ENCODE measurements at regions not wholly inside any gene's neighbourhood (a gene's known extent, or its start where the extent isn't known, plus 50 kb on each side); places are given as distances from the start of the nearest gene placed in this dataset.
"Not testable (repeated sequence)": the region's sequence is repeated elsewhere in the genome, so short reads cannot be mapped to it uniquely, and the experiment has no call there.

DNA sequence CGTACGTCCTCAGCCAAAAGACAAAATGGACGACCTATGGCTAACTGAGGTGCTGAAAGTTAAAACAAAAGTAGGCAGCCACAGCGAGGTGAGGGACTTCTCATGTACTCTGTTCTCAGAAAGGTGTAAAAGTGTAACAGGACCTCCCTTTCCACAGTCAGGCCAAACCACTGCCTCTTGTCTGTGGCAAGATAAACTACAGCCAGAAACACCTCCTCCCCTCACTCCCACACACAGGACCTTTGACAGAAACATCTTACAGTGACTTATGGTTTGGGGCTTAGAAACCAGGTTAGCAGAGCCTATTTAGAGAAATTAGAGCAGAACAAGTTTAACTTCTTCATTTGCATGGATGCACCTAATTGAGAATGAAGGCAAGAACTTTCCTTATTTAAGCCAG is 499.1 kb upstream of the GRIN3A start:
- no peak for DNase-seq
- no peaks in the 10 kb centered on the region for H3K9me2 ChIP-seq
- no peak overlapping the region for H3K4me3 ChIP-seq (ENCODE audit: low read depth in 2 of 2, low read length in 1 of 2)
- TF ChIP-seq RFX5 (IDR thresholded peaks at IDR 0.05; ENCODE audit: low read length) = no peak
- TF ChIP-seq YY1 (IDR thresholded peaks at IDR 0.05; ENCODE audit: low read depth) = no peak
- no peak for TF ChIP-seq FOXM1 (IDR thresholded peaks at IDR 0.05; ENCODE audit: low read depth)
- no peak for TF ChIP-seq FOSL2 (IDR thresholded peaks at IDR 0.05; ENCODE audit: borderline replicate concordance, low read depth)
- no peak for TF ChIP-seq RAD21 (IDR thresholded peaks at IDR 0.05; ENCODE audit: low read length)
- TF ChIP-seq NFIC (IDR thresholded peaks at IDR 0.05; ENCODE audit: borderline replicate concordance) = no peak
- TF ChIP-seq, protein P1, sequence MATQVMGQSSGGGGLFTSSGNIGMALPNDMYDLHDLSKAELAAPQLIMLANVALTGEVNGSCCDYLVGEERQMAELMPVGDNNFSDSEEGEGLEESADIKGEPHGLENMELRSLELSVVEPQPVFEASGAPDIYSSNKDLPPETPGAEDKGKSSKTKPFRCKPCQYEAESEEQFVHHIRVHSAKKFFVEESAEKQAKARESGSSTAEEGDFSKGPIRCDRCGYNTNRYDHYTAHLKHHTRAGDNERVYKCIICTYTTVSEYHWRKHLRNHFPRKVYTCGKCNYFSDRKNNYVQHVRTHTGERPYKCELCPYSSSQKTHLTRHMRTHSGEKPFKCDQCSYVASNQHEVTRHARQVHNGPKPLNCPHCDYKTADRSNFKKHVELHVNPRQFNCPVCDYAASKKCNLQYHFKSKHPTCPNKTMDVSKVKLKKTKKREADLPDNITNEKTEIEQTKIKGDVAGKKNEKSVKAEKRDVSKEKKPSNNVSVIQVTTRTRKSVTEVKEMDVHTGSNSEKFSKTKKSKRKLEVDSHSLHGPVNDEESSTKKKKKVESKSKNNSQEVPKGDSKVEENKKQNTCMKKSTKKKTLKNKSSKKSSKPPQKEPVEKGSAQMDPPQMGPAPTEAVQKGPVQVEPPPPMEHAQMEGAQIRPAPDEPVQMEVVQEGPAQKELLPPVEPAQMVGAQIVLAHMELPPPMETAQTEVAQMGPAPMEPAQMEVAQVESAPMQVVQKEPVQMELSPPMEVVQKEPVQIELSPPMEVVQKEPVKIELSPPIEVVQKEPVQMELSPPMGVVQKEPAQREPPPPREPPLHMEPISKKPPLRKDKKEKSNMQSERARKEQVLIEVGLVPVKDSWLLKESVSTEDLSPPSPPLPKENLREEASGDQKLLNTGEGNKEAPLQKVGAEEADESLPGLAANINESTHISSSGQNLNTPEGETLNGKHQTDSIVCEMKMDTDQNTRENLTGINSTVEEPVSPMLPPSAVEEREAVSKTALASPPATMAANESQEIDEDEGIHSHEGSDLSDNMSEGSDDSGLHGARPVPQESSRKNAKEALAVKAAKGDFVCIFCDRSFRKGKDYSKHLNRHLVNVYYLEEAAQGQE (IDR thresholded peaks at IDR 0.05; ENCODE audit: low read depth, low read length) = no peak
- TF ChIP-seq EZH2phosphoT487 (IDR thresholded peaks at IDR 0.05; ENCODE audit: borderline replicate concordance, low read depth) = no peak
- TF ChIP-seq, protein P2, sequence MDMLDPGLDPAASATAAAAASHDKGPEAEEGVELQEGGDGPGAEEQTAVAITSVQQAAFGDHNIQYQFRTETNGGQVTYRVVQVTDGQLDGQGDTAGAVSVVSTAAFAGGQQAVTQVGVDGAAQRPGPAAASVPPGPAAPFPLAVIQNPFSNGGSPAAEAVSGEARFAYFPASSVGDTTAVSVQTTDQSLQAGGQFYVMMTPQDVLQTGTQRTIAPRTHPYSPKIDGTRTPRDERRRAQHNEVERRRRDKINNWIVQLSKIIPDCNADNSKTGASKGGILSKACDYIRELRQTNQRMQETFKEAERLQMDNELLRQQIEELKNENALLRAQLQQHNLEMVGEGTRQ (IDR thresholded peaks at IDR 0.05; ENCODE audit: borderline replicate concordance, low read depth, low read length) = no peak
- no peak for TF ChIP-seq MEF2A (IDR thresholded peaks at IDR 0.05; ENCODE audit: borderline replicate concordance, low read depth)
- TF ChIP-seq NRF1 (IDR thresholded peaks at IDR 0.05; ENCODE audit: low read depth, low read length) = no peak
- no peak for TF ChIP-seq JUND (IDR thresholded peaks at IDR 0.05)
- TF ChIP-seq TEAD4 (IDR thresholded peaks at IDR 0.05; ENCODE audit: borderline replicate concordance, insufficient read depth) = no peak
- CTCF ChIA-PET = no interaction called here
- no peak overlapping the region for H3K9ac ChIP-seq
- no peaks in the 10 kb centered on the region for H3K9me3 ChIP-seq
- no peak overlapping the region for H3K27ac ChIP-seq (ENCODE audit: low read depth in 2 of 2, low read length in 1 of 2)
- H3K79me2 ChIP-seq (ENCODE audit: insufficient read depth) = no peaks in the 10 kb centered on the region
- H4K20me1 ChIP-seq (ENCODE audit: insufficient read depth) = no peaks in the 10 kb centered on the region
- H3K27me3 ChIP-seq (ENCODE audit: insufficient read depth) = no peaks in the 10 kb centered on the region
- 2% methylated on average over 4 of the region's 4 CpGs for WGBS (ENCODE audit: low lambda C conversion rate)
- no peak overlapping the region for H2AFZ ChIP-seq (ENCODE audit: low read depth)
- H3K4me2 ChIP-seq = no peak overlapping the region
- H3K4me1 ChIP-seq (ENCODE audit: control insufficient read depth in 1 of 2, insufficient read depth in 2 of 2, low read depth in 1 of 2, low read length in 1 of 2) = no peaks in the 10 kb centered on the region
- no peaks in the 10 kb centered on the region for H3K36me3 ChIP-seq (replicated peaks in 1 of 2; ENCODE audit: control insufficient read depth in 1 of 2, insufficient read depth in 2 of 2, low read length in 1 of 2)
- POLR2A ChIA-PET = no interaction called here
- H3F3A ChIP-seq (replicated peaks; ENCODE audit: insufficient read depth) = no peaks in the 10 kb centered on the region

DNA sequence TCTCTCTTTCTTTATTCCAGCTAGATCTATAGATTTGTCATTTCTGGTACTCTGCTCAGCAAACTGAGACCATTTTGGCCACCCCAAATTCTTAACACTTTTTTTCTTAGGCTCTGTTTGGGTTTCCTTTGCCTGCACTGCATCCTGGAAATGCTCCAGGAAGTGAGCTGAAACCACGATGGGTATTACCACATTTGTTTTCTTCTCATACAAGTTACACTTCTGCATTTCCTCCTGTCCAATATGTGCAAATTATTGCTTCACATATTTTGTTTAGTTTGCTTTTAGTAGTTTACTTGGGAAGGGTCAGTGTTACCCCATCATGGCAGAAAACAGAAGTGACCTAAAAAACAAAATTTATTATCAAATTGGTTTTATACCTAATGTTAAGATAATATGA is 498.6 kb upstream of the GRIN3A start:
- Histone ChIP-seq H3K27me3 (ENCODE audit: insufficient read depth) (no peaks in the 10 kb centered on the region), H2AFZ (ENCODE audit: low read depth) (no peak overlapping the region), H3F3A (replicated peaks; ENCODE audit: insufficient read depth) (no peaks in the 10 kb centered on the region), H3K27ac (ENCODE audit: low read depth in 2 of 2, low read length in 1 of 2) (no peak overlapping the region), H4K20me1 (ENCODE audit: insufficient read depth) (no peaks in the 10 kb centered on the region), H3K4me3 (ENCODE audit: low read depth in 2 of 2, low read length in 1 of 2) (no peak overlapping the region), H3K4me1 (ENCODE audit: control insufficient read depth in 1 of 2, insufficient read depth in 2 of 2, low read depth in 1 of 2, low read length in 1 of 2) (no peaks in the 10 kb centered on the region), H3K36me3 (replicated peaks in 1 of 2; ENCODE audit: control insufficient read depth in 1 of 2, insufficient read depth in 2 of 2, low read length in 1 of 2) (no peaks in the 10 kb centered on the region), H3K4me2 (no peak overlapping the region), H3K9ac (no peak overlapping the region), H3K79me2 (ENCODE audit: insufficient read depth) (no peaks in the 10 kb centered on the region), H3K9me2 (no peaks in the 10 kb centered on the region), H3K9me3 (no peaks in the 10 kb centered on the region)
- DNase-seq = no peak
- POLR2A ChIA-PET = no interaction called here
- CTCF ChIA-PET = no interaction called here
- TF ChIP-seq EP300 (IDR thresholded peaks at IDR 0.05; ENCODE audit: borderline replicate concordance in 1 of 2, low read depth in 1 of 2, low read length in 1 of 2) (no peak), JUND (IDR thresholded peaks at IDR 0.05) (no peak), FOSL2 (IDR thresholded peaks at IDR 0.05; ENCODE audit: borderline replicate concordance, low read depth) (no peak), EZH2phosphoT487 (IDR thresholded peaks at IDR 0.05; ENCODE audit: borderline replicate concordance, low read depth) (no peak), ELF1 (IDR thresholded peaks at IDR 0.05) (no peak)
- TF ChIP-seq, protein P3, sequence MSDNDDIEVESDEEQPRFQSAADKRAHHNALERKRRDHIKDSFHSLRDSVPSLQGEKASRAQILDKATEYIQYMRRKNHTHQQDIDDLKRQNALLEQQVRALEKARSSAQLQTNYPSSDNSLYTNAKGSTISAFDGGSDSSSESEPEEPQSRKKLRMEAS (IDR thresholded peaks at IDR 0.05; ENCODE audit: low read depth) = no peak
- TF ChIP-seq, protein P4, sequence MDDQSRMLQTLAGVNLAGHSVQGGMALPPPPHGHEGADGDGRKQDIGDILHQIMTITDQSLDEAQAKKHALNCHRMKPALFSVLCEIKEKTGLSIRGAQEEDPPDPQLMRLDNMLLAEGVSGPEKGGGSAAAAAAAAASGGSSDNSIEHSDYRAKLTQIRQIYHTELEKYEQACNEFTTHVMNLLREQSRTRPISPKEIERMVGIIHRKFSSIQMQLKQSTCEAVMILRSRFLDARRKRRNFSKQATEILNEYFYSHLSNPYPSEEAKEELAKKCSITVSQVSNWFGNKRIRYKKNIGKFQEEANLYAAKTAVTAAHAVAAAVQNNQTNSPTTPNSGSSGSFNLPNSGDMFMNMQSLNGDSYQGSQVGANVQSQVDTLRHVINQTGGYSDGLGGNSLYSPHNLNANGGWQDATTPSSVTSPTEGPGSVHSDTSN (IDR thresholded peaks at IDR 0.05) = no peak
- TF ChIP-seq, protein P5, sequence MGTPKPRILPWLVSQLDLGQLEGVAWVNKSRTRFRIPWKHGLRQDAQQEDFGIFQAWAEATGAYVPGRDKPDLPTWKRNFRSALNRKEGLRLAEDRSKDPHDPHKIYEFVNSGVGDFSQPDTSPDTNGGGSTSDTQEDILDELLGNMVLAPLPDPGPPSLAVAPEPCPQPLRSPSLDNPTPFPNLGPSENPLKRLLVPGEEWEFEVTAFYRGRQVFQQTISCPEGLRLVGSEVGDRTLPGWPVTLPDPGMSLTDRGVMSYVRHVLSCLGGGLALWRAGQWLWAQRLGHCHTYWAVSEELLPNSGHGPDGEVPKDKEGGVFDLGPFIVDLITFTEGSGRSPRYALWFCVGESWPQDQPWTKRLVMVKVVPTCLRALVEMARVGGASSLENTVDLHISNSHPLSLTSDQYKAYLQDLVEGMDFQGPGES (IDR thresholded peaks at IDR 0.05; ENCODE audit: low read depth, low read length) = no peak
- 0% methylated on average over 1 of the region's 1 CpG for WGBS (ENCODE audit: low lambda C conversion rate)

DNA sequence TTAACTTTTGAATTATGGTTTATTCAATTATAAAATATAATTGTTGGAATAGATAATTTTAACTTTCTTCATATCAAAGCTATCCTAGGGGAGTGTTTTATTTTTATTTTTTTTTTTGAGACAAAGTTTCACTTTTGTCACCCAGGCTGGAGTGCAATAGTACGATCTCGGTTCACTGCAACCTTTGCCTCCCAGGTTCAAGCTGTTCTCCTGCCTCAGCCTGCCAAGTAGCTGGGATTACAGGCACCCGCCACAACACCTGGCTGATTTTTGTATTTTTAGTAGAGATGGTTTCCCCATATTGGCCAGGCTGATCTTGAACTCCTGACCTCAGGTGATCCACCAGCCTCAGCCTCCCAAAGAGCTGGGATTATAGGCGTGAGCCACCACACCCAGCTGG is 489.0 kb upstream of the GRIN3A start:
- H3K27ac ChIP-seq (ENCODE audit: low read depth in 2 of 2, low read length in 1 of 2); CTCF ChIA-PET; H3K4me3 ChIP-seq (ENCODE audit: low read depth in 2 of 2, low read length in 1 of 2); H3K9ac ChIP-seq; H4K20me1 ChIP-seq (ENCODE audit: insufficient read depth); H3K27me3 ChIP-seq (ENCODE audit: insufficient read depth); H2AFZ ChIP-seq (ENCODE audit: low read depth); H3K9me2 ChIP-seq; H3K9me3 ChIP-seq; H3K79me2 ChIP-seq (ENCODE audit: insufficient read depth); H3K36me3 ChIP-seq (replicated peaks in 1 of 2; ENCODE audit: control insufficient read depth in 1 of 2, insufficient read depth in 2 of 2, low read length in 1 of 2); POLR2A ChIA-PET; H3K4me2 ChIP-seq; H3K4me1 ChIP-seq (ENCODE audit: control insufficient read depth in 1 of 2, insufficient read depth in 2 of 2, low read depth in 1 of 2, low read length in 1 of 2); H3F3A ChIP-seq (replicated peaks; ENCODE audit: insufficient read depth); DNase-seq: not testable (repeated sequence)
- WGBS (ENCODE audit: low lambda C conversion rate) = 16% methylated on average over 4 of the region's 4 CpGs
